VCaP (cell line): ENCODE measurements at regions not wholly inside any gene's neighbourhood (a gene's known extent, or its start where the extent isn't known, plus 50 kb on each side); places are given as distances from the start of the nearest gene placed in this dataset.
A peak's percentile ranks its signal among the peaks of the same experiment; 100 is the strongest.
"Not testable (repeated sequence)": the region's sequence is repeated elsewhere in the genome, so short reads cannot be mapped to it uniquely, and the experiment has no call there.

ENCODE experiments used
- H3K27ac ChIP-seq: fragments of 450-650 bp; 2 replicates; pipeline ENCODE4 v1.5.1; 2017
- CTCF ChIP-seq: fragments of 450-650 bp; conservative IDR thresholded peaks from 2 replicates; pipeline ENCODE4 v1.5.1; 2017; ENCODE audit warnings: mild to moderate bottlenecking, moderate library complexity

- no peak for TF ChIP-seq CTCF
- H3K27ac ChIP-seq, result no peak overlapping the region
These were observed 67.4 kb downstream of the ARRDC3 start for GRCh38 chr5:91315701-91316100.

- TF ChIP-seq CTCF, result no peak
- no peak overlapping the region for H3K27ac ChIP-seq
These were observed 69.1 kb downstream of the ARRDC3 start for GRCh38 chr5:91313757-91314673.

- peak overlapping the region; percentile 60 for H3K27ac ChIP-seq
- TF ChIP-seq CTCF, result no peak
These were observed 70.4 kb downstream of the ARRDC3 start for GRCh38 chr5:91312698-91313097.

- peak overlapping the region; percentile 60 for H3K27ac ChIP-seq
- TF ChIP-seq CTCF, result peak; percentile 29
These were observed 71.2 kb downstream of the ARRDC3 start for GRCh38 chr5:91311697-91312501.

GRCh38 chr5:91311168-91311696 is 71.9 kb downstream of the ARRDC3 start:
- peak overlapping the region; percentile 60 for H3K27ac ChIP-seq
- no peak for TF ChIP-seq CTCF

- H3K27ac ChIP-seq, result not testable (repeated sequence)
These were observed 75.0 kb downstream of the ARRDC3 start for GRCh38 chr5:91308157-91308556.

GRCh38 chr5:91307048-91307447 is 76.1 kb downstream of the ARRDC3 start:
- TF ChIP-seq CTCF, result no peak
- no peak overlapping the region for H3K27ac ChIP-seq
